ENCODE measurements at regions not wholly inside any gene's neighbourhood (a gene's known extent, or its start where the extent isn't known, plus 50 kb on each side); places are given as distances from the start of the nearest gene placed in this dataset.

- no peaks in the 10 kb centered on the region for H3K9me3 ChIP-seq (ENCODE audit: control insufficient read depth, insufficient read depth, low read length)
- no peak overlapping the region for H3K9ac ChIP-seq (ENCODE audit: low read depth, low read length)
- H3K36me3 ChIP-seq (ENCODE audit: control insufficient read depth, insufficient read depth, low read length): no peaks in the 10 kb centered on the region
- H3K4me1 ChIP-seq (ENCODE audit: control insufficient read depth, insufficient read depth, low read length): no peaks in the 10 kb centered on the region
- no peak overlapping the region for H3K27ac ChIP-seq (ENCODE audit: low read depth, low read length)
- H3K4me3 ChIP-seq (ENCODE audit: low read depth, low read length): no peak overlapping the region
- no peaks in the 10 kb centered on the region for H3K27me3 ChIP-seq (ENCODE audit: control insufficient read depth, insufficient read depth, low read length)
These were observed 228.0 kb downstream of the ETAA1 start for GRCh38 chr2:67625178-67625577.

GRCh38 chr2:67625690-67626475 lies 228.8 kb downstream of the ETAA1 start:
- Histone ChIP-seq H3K4me3 (ENCODE audit: low read depth, low read length) (no peak overlapping the region), H3K4me1 (ENCODE audit: control insufficient read depth, insufficient read depth, low read length) (no peaks in the 10 kb centered on the region), H3K36me3 (ENCODE audit: control insufficient read depth, insufficient read depth, low read length) (no peaks in the 10 kb centered on the region), H3K9me3 (ENCODE audit: control insufficient read depth, insufficient read depth, low read length) (no peaks in the 10 kb centered on the region), H3K27me3 (ENCODE audit: control insufficient read depth, insufficient read depth, low read length) (no peaks in the 10 kb centered on the region), H3K27ac (ENCODE audit: low read depth, low read length) (no peak overlapping the region), H3K9ac (ENCODE audit: low read depth, low read length) (no peak overlapping the region)

- Histone ChIP-seq H3K4me3 (ENCODE audit: low read depth, low read length) (no peak overlapping the region), H3K4me1 (ENCODE audit: control insufficient read depth, insufficient read depth, low read length) (no peaks in the 10 kb centered on the region), H3K9me3 (ENCODE audit: control insufficient read depth, insufficient read depth, low read length) (no peaks in the 10 kb centered on the region), H3K36me3 (ENCODE audit: control insufficient read depth, insufficient read depth, low read length) (no peaks in the 10 kb centered on the region), H3K27me3 (ENCODE audit: control insufficient read depth, insufficient read depth, low read length) (no peaks in the 10 kb centered on the region), H3K9ac (ENCODE audit: low read depth, low read length) (no peak overlapping the region), H3K27ac (ENCODE audit: low read depth, low read length) (no peak overlapping the region)
These were observed 229.5 kb downstream of the ETAA1 start for GRCh38 chr2:67626656-67627055.

- Histone ChIP-seq H3K36me3 (ENCODE audit: control insufficient read depth, insufficient read depth, low read length) (no peaks in the 10 kb centered on the region), H3K27ac (ENCODE audit: low read depth, low read length) (no peak overlapping the region), H3K4me1 (ENCODE audit: control insufficient read depth, insufficient read depth, low read length) (no peaks in the 10 kb centered on the region), H3K9ac (ENCODE audit: low read depth, low read length) (no peak overlapping the region), H3K4me3 (ENCODE audit: low read depth, low read length) (no peak overlapping the region), H3K9me3 (ENCODE audit: control insufficient read depth, insufficient read depth, low read length) (no peaks in the 10 kb centered on the region), H3K27me3 (ENCODE audit: control insufficient read depth, insufficient read depth, low read length) (no peaks in the 10 kb centered on the region)
These were observed 230.5 kb downstream of the ETAA1 start for GRCh38 chr2:67627456-67628207.

- no peak overlapping the region for H3K27ac ChIP-seq (ENCODE audit: low read depth, low read length)
- H3K9me3 ChIP-seq (ENCODE audit: control insufficient read depth, insufficient read depth, low read length): no peaks in the 10 kb centered on the region
- no peaks in the 10 kb centered on the region for H3K4me1 ChIP-seq (ENCODE audit: control insufficient read depth, insufficient read depth, low read length)
- no peaks in the 10 kb centered on the region for H3K36me3 ChIP-seq (ENCODE audit: control insufficient read depth, insufficient read depth, low read length)
- no peaks in the 10 kb centered on the region for H3K27me3 ChIP-seq (ENCODE audit: control insufficient read depth, insufficient read depth, low read length)
- no peak overlapping the region for H3K9ac ChIP-seq (ENCODE audit: low read depth, low read length)
- no peak overlapping the region for H3K4me3 ChIP-seq (ENCODE audit: low read depth, low read length)
These were observed 231.8 kb downstream of the ETAA1 start for GRCh38 chr2:67628892-67629291.

GRCh38 chr2:67631483-67631882 lies 234.3 kb downstream of the ETAA1 start:
- no peaks in the 10 kb centered on the region for H3K9me3 ChIP-seq (ENCODE audit: control insufficient read depth, insufficient read depth, low read length)
- no peaks in the 10 kb centered on the region for H3K4me1 ChIP-seq (ENCODE audit: control insufficient read depth, insufficient read depth, low read length)
- H3K9ac ChIP-seq (ENCODE audit: low read depth, low read length): no peak overlapping the region
- no peak overlapping the region for H3K4me3 ChIP-seq (ENCODE audit: low read depth, low read length)
- no peaks in the 10 kb centered on the region for H3K27me3 ChIP-seq (ENCODE audit: control insufficient read depth, insufficient read depth, low read length)
- no peaks in the 10 kb centered on the region for H3K36me3 ChIP-seq (ENCODE audit: control insufficient read depth, insufficient read depth, low read length)
- H3K27ac ChIP-seq (ENCODE audit: low read depth, low read length): no peak overlapping the region

GRCh38 chr2:67633212-67633856 lies 236.2 kb downstream of the ETAA1 start:
- Histone ChIP-seq H3K9ac (ENCODE audit: low read depth, low read length) (no peak overlapping the region), H3K4me3 (ENCODE audit: low read depth, low read length) (no peak overlapping the region), H3K27ac (ENCODE audit: low read depth, low read length) (no peak overlapping the region), H3K27me3 (ENCODE audit: control insufficient read depth, insufficient read depth, low read length) (no peaks in the 10 kb centered on the region), H3K36me3 (ENCODE audit: control insufficient read depth, insufficient read depth, low read length) (no peaks in the 10 kb centered on the region), H3K9me3 (ENCODE audit: control insufficient read depth, insufficient read depth, low read length) (no peaks in the 10 kb centered on the region), H3K4me1 (ENCODE audit: control insufficient read depth, insufficient read depth, low read length) (no peaks in the 10 kb centered on the region)

GRCh38 chr2:67638146-67638545 lies 241.0 kb downstream of the ETAA1 start:
- Histone ChIP-seq H3K36me3 (ENCODE audit: control insufficient read depth, insufficient read depth, low read length) (no peaks in the 10 kb centered on the region), H3K4me3 (ENCODE audit: low read depth, low read length) (no peak overlapping the region), H3K9ac (ENCODE audit: low read depth, low read length) (no peak overlapping the region), H3K4me1 (ENCODE audit: control insufficient read depth, insufficient read depth, low read length) (no peaks in the 10 kb centered on the region), H3K9me3 (ENCODE audit: control insufficient read depth, insufficient read depth, low read length) (no peaks in the 10 kb centered on the region), H3K27me3 (ENCODE audit: control insufficient read depth, insufficient read depth, low read length) (no peaks in the 10 kb centered on the region), H3K27ac (ENCODE audit: low read depth, low read length) (no peak overlapping the region)

GRCh38 chr2:67641312-67642045 lies 244.3 kb downstream of the ETAA1 start:
- H3K4me3 ChIP-seq (ENCODE audit: low read depth, low read length): no peak overlapping the region
- no peak overlapping the region for H3K27ac ChIP-seq (ENCODE audit: low read depth, low read length)
- H3K9me3 ChIP-seq (ENCODE audit: control insufficient read depth, insufficient read depth, low read length): no peaks in the 10 kb centered on the region
- H3K9ac ChIP-seq (ENCODE audit: low read depth, low read length): no peak overlapping the region
- H3K27me3 ChIP-seq (ENCODE audit: control insufficient read depth, insufficient read depth, low read length): no peaks in the 10 kb centered on the region
- H3K4me1 ChIP-seq (ENCODE audit: control insufficient read depth, insufficient read depth, low read length): no peaks in the 10 kb centered on the region
- H3K36me3 ChIP-seq (ENCODE audit: control insufficient read depth, insufficient read depth, low read length): no peaks in the 10 kb centered on the region

- no peak overlapping the region for H3K9ac ChIP-seq (ENCODE audit: low read depth, low read length)
- no peaks in the 10 kb centered on the region for H3K36me3 ChIP-seq (ENCODE audit: control insufficient read depth, insufficient read depth, low read length)
- H3K27ac ChIP-seq (ENCODE audit: low read depth, low read length): no peak overlapping the region
- H3K4me1 ChIP-seq (ENCODE audit: control insufficient read depth, insufficient read depth, low read length): no peaks in the 10 kb centered on the region
- no peak overlapping the region for H3K4me3 ChIP-seq (ENCODE audit: low read depth, low read length)
- no peaks in the 10 kb centered on the region for H3K27me3 ChIP-seq (ENCODE audit: control insufficient read depth, insufficient read depth, low read length)
- peaks cover 5% of the 10 kb centered on the region; the same call in 1 of the 2 replicates for H3K9me3 ChIP-seq (ENCODE audit: control insufficient read depth, insufficient read depth, low read length)
These were observed 244.9 kb downstream of the ETAA1 start for GRCh38 chr2:67642046-67642382.
